GM23338 (cell line): ENCODE measurements at regions not wholly inside any gene's neighbourhood (a gene's known extent, or its start where the extent isn't known, plus 50 kb on each side); places are given as distances from the start of the nearest gene placed in this dataset.
"Not testable (repeated sequence)": the region's sequence is repeated elsewhere in the genome, so short reads cannot be mapped to it uniquely, and the experiment has no call there.

Source experiments
- CREB1 ChIP-seq: fragments of 250-450 bp; sonication (Bioruptor Pico); IDR thresholded peaks from 2 replicates; pipeline ENCODE4 v1.5.0; 2020; ENCODE audit warnings: low read depth, mild to moderate bottlenecking, moderate library complexity
- CTCF ChIP-seq, 2 experiments: fragments of 200-600 bp in 1 of 2; sonication (generic) in 1 of 2; conservative IDR thresholded peaks; 2 replicates each; pipeline versions ENCODE4 v1.5.1 to v1.6.1; 2016 to 2017; ENCODE audit warnings: antibody characterized with exemption in 2 of 2, low read depth in 2 of 2, mild to moderate bottlenecking in 2 of 2, moderate library complexity in 1 of 2
- EZH2 ChIP-seq: fragments of 200-600 bp; sonication (generic); IDR thresholded peaks from one replicate; pipeline ENCODE4 v1.8.0; 2017; ENCODE audit warnings: antibody characterized with exemption, mild to moderate bottlenecking, low read depth; ENCODE audit not compliant: unreplicated experiment
- EZH2phosphoT487 ChIP-seq: fragments of 200-600 bp; sonication (generic); IDR thresholded peaks from one replicate; pipeline ENCODE4 v1.8.1; 2018; ENCODE audit warnings: antibody characterized with exemption; ENCODE audit not compliant: unreplicated experiment
- JUNB ChIP-seq: IDR thresholded peaks from one replicate; pipeline ENCODE4 v1.6.1; 2016; ENCODE audit warnings: antibody characterized with exemption; ENCODE audit not compliant: unreplicated experiment
- POLR2AphosphoS5 ChIP-seq: IDR thresholded peaks from 2 replicates; pipeline ENCODE4 v1.6.1; 2016; ENCODE audit warnings: antibody characterized with exemption, low read depth
- ZNF331 ChIP-seq: fragments of 250-450 bp; sonication (Bioruptor Pico); IDR thresholded peaks from 2 replicates; pipeline ENCODE4 v1.5.0; 2020; ENCODE audit warnings: low read depth, mild to moderate bottlenecking, moderate library complexity

GRCh38 chr13:70511861-70512417 is 403.7 kb upstream of the KLHL1 start:
- TF ChIP-seq CTCF (conservative IDR thresholded peaks at IDR 0.05; ENCODE audit: low read depth in 2 of 2); CREB1 (CRISPR knock-in tag); POLR2AphosphoS5; EZH2; EZH2phosphoT487; JUNB; ZNF331 (CRISPR knock-in tag): not testable (repeated sequence)
